ENCODE measurements at regions not wholly inside any gene's neighbourhood (a gene's known extent, or its start where the extent isn't known, plus 50 kb on each side); places are given as distances from the start of the nearest gene placed in this dataset.

DNA sequence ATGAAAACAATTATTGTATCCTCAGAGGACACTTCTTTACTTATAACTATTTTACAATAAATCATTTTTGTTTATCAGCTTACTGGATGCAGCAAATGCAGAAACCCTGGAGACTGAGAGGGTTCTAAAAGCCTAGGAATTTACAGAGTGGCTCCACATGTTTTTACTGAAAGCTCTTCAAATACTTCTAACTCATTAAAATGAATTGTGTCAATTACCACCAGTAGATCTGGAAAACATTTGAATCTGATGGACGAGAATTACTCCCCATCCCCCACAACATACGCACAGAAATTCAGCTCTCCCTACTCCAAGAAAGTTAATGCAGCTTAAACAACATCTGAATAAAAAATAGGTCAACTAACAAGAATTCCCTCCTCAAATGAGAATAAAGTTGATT lies 319.8 kb upstream of the FIGN start:
- Histone ChIP-seq H2AFZ (ENCODE audit: low read depth) (no peak overlapping the region), H3K36me3 (replicated peaks in 1 of 2; ENCODE audit: control insufficient read depth in 1 of 2, insufficient read depth in 2 of 2, low read length in 1 of 2) (no peaks in the 10 kb centered on the region), H3K4me1 (ENCODE audit: control insufficient read depth in 1 of 2, insufficient read depth in 2 of 2, low read depth in 1 of 2, low read length in 1 of 2) (peaks cover 0 to 3% of the 10 kb centered on the region in 2 experiments; a peak in 2 of 4 replicates), H3K9ac (no peak overlapping the region), H3K27me3 (ENCODE audit: insufficient read depth) (no peaks in the 10 kb centered on the region), H3K9me3 (no peaks in the 10 kb centered on the region), H4K20me1 (ENCODE audit: insufficient read depth) (no peaks in the 10 kb centered on the region), H3F3A (replicated peaks; ENCODE audit: insufficient read depth) (peaks cover 4% of the 10 kb centered on the region), H3K79me2 (ENCODE audit: insufficient read depth) (no peaks in the 10 kb centered on the region), H3K27ac (ENCODE audit: low read depth in 2 of 2, low read length in 1 of 2) (peak overlapping the region in 1 of 2 experiments; percentile 11; a peak in 1 of 4 replicates), H3K4me3 (ENCODE audit: low read depth in 2 of 2, low read length in 1 of 2) (no peak overlapping the region), H3K9me2 (no peaks in the 10 kb centered on the region), H3K4me2 (no peak overlapping the region)
- CTCF ChIA-PET, result interaction anchor here (0.5 to 1.5 kb wide), 2 partner anchors 9 to 864 kb away, joined by 3 read pairs; no protein-coding TSS in a partner anchor
- DNase-seq, result peak; percentile 4
- 7% methylated on average over 2 of the region's 2 CpGs for WGBS (ENCODE audit: low lambda C conversion rate)
- POLR2A ChIA-PET, result interaction anchor here (0.6 kb wide), 1 partner anchor 320 kb away, joined by 4 read pairs; the partner anchor contains the start of gene FIGN
- TF ChIP-seq RCOR1 (IDR thresholded peaks at IDR 0.05; ENCODE audit: low read length) (peak; percentile 58; the same call in 1 of the 2 replicates), YY1 (IDR thresholded peaks at IDR 0.05; ENCODE audit: low read depth) (no peak), EZH2phosphoT487 (IDR thresholded peaks at IDR 0.05; ENCODE audit: borderline replicate concordance, low read depth) (no peak)

GRCh38 chr2:164054651-164055050 lies 318.8 kb upstream of the FIGN start:
- no peak overlapping the region for H3K4me3 ChIP-seq (ENCODE audit: low read depth in 2 of 2, low read length in 1 of 2)
- no peak overlapping the region for H3K9ac ChIP-seq
- H3K9me2 ChIP-seq, result no peaks in the 10 kb centered on the region
- H3K4me2 ChIP-seq, result no peak overlapping the region
- 78% methylated on average over 5 of the region's 5 CpGs for WGBS (ENCODE audit: low lambda C conversion rate)
- no peak overlapping the region for H2AFZ ChIP-seq (ENCODE audit: low read depth)
- peaks cover 0 to 3% of the 10 kb centered on the region in 2 experiments; a peak in 2 of 4 replicates for H3K4me1 ChIP-seq (ENCODE audit: control insufficient read depth in 1 of 2, insufficient read depth in 2 of 2, low read depth in 1 of 2, low read length in 1 of 2)
- peaks cover 4% of the 10 kb centered on the region for H3F3A ChIP-seq (replicated peaks; ENCODE audit: insufficient read depth)
- H4K20me1 ChIP-seq (ENCODE audit: insufficient read depth), result no peaks in the 10 kb centered on the region
- CTCF ChIA-PET, result no interaction called here
- no peaks in the 10 kb centered on the region for H3K9me3 ChIP-seq
- H3K79me2 ChIP-seq (ENCODE audit: insufficient read depth), result no peaks in the 10 kb centered on the region
- H3K27me3 ChIP-seq (ENCODE audit: insufficient read depth), result no peaks in the 10 kb centered on the region
- no peaks in the 10 kb centered on the region for H3K36me3 ChIP-seq (replicated peaks in 1 of 2; ENCODE audit: control insufficient read depth in 1 of 2, insufficient read depth in 2 of 2, low read length in 1 of 2)
- DNase-seq, result no peak
- H3K27ac ChIP-seq (ENCODE audit: low read depth in 2 of 2, low read length in 1 of 2), result no peak overlapping the region
- TF ChIP-seq FOXJ3 (CRISPR knock-in tag; IDR thresholded peaks at IDR 0.05), result no peak
- TF ChIP-seq EZH2phosphoT487 (IDR thresholded peaks at IDR 0.05; ENCODE audit: borderline replicate concordance, low read depth), result no peak
- no peak for TF ChIP-seq RXRA (IDR thresholded peaks at IDR 0.05; ENCODE audit: borderline replicate concordance, low read depth)
- TF ChIP-seq TAF1 (IDR thresholded peaks at IDR 0.05; ENCODE audit: borderline replicate concordance, low read depth, low read length), result no peak
- TF ChIP-seq TEAD4 (IDR thresholded peaks at IDR 0.05; ENCODE audit: borderline replicate concordance, insufficient read depth), result no peak
- no peak for TF ChIP-seq POLR2AphosphoS5 (IDR thresholded peaks at IDR 0.05; ENCODE audit: low read depth, low read length)
- TF ChIP-seq SIN3A (IDR thresholded peaks at IDR 0.05; ENCODE audit: borderline replicate concordance, low read depth, low read length), result no peak
- TF ChIP-seq, protein P1, sequence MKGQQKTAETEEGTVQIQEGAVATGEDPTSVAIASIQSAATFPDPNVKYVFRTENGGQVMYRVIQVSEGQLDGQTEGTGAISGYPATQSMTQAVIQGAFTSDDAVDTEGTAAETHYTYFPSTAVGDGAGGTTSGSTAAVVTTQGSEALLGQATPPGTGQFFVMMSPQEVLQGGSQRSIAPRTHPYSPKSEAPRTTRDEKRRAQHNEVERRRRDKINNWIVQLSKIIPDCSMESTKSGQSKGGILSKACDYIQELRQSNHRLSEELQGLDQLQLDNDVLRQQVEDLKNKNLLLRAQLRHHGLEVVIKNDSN (IDR thresholded peaks at IDR 0.05; ENCODE audit: borderline replicate concordance, low read depth), result no peak
- TF ChIP-seq MEF2A (IDR thresholded peaks at IDR 0.05; ENCODE audit: borderline replicate concordance, low read depth), result no peak
- TF ChIP-seq NRF1 (IDR thresholded peaks at IDR 0.05; ENCODE audit: low read depth, low read length), result no peak
- no peak for TF ChIP-seq EP300 (IDR thresholded peaks at IDR 0.05; ENCODE audit: borderline replicate concordance in 1 of 2, low read depth in 1 of 2, low read length in 1 of 2)
- TF ChIP-seq NFIC (IDR thresholded peaks at IDR 0.05; ENCODE audit: borderline replicate concordance), result no peak
- no peak for TF ChIP-seq CTCF (IDR thresholded peaks at IDR 0.05)
- TF ChIP-seq, protein P2, sequence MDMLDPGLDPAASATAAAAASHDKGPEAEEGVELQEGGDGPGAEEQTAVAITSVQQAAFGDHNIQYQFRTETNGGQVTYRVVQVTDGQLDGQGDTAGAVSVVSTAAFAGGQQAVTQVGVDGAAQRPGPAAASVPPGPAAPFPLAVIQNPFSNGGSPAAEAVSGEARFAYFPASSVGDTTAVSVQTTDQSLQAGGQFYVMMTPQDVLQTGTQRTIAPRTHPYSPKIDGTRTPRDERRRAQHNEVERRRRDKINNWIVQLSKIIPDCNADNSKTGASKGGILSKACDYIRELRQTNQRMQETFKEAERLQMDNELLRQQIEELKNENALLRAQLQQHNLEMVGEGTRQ (IDR thresholded peaks at IDR 0.05; ENCODE audit: borderline replicate concordance, low read depth, low read length), result no peak
- TF ChIP-seq, protein P3, sequence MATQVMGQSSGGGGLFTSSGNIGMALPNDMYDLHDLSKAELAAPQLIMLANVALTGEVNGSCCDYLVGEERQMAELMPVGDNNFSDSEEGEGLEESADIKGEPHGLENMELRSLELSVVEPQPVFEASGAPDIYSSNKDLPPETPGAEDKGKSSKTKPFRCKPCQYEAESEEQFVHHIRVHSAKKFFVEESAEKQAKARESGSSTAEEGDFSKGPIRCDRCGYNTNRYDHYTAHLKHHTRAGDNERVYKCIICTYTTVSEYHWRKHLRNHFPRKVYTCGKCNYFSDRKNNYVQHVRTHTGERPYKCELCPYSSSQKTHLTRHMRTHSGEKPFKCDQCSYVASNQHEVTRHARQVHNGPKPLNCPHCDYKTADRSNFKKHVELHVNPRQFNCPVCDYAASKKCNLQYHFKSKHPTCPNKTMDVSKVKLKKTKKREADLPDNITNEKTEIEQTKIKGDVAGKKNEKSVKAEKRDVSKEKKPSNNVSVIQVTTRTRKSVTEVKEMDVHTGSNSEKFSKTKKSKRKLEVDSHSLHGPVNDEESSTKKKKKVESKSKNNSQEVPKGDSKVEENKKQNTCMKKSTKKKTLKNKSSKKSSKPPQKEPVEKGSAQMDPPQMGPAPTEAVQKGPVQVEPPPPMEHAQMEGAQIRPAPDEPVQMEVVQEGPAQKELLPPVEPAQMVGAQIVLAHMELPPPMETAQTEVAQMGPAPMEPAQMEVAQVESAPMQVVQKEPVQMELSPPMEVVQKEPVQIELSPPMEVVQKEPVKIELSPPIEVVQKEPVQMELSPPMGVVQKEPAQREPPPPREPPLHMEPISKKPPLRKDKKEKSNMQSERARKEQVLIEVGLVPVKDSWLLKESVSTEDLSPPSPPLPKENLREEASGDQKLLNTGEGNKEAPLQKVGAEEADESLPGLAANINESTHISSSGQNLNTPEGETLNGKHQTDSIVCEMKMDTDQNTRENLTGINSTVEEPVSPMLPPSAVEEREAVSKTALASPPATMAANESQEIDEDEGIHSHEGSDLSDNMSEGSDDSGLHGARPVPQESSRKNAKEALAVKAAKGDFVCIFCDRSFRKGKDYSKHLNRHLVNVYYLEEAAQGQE (IDR thresholded peaks at IDR 0.05; ENCODE audit: low read depth, low read length), result no peak
- no peak for TF ChIP-seq FOSL2 (IDR thresholded peaks at IDR 0.05; ENCODE audit: borderline replicate concordance, low read depth)
- POLR2A ChIA-PET, result no interaction called here

Measured in SK-N-SH (cell line).